H7 (cell line): ENCODE measurements at regions not wholly inside any gene's neighbourhood (a gene's known extent, or its start where the extent isn't known, plus 50 kb on each side); places are given as distances from the start of the nearest gene placed in this dataset.

Source experiments
- DNase-seq: peaks from one replicate; pipeline ENCODE4 v3.0.0; 2012
- H3K27me3 ChIP-seq: 2 replicates; pipeline ENCODE4 v1.6.0; 2011; ENCODE audit warnings: mild to moderate bottlenecking, low read length; ENCODE audit not compliant: control insufficient read depth, insufficient read depth
- H3K36me3 ChIP-seq: replicated peaks from 2 replicates; pipeline ENCODE4 v1.5.1; 2011; ENCODE audit warnings: low read length; ENCODE audit not compliant: control insufficient read depth, insufficient read depth
- H3K4me3 ChIP-seq: 2 replicates; pipeline ENCODE4 v1.5.1; 2011; ENCODE audit warnings: low read depth, mild to moderate bottlenecking, control low read depth, low read length, moderate library complexity; ENCODE audit not compliant: insufficient read depth

DNA sequence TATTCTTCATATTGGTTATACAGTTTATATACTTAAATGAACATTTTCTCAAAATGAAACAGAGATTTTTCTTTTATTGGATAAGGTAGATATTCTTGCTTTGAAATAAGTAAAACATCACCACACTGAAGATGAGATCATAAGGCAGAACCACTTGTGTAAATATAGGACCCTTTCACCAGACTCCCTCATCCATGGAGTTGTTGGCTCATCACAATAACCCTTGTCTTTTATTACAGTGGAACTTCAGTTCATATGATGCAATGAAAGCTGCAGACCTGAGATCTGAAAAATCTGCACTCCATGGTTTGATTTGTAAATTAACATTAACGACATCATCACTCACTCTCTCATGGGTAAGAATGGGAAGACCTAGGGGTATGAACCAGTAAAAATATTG is 51.9 kb upstream of the DBX2 start:
- Histone ChIP-seq H3K36me3 (no peaks in the 10 kb centered on the region), H3K4me3 (no peak overlapping the region), H3K27me3 (no peaks in the 10 kb centered on the region)
- no peak for DNase-seq

- DNase-seq, result no peak
- no peaks in the 10 kb centered on the region for H3K36me3 ChIP-seq
- H3K27me3 ChIP-seq, result no peaks in the 10 kb centered on the region
- no peak overlapping the region for H3K4me3 ChIP-seq
Measured at GRCh38 chr12:45105996-45106395, 55.1 kb upstream of the DBX2 start.

DNA sequence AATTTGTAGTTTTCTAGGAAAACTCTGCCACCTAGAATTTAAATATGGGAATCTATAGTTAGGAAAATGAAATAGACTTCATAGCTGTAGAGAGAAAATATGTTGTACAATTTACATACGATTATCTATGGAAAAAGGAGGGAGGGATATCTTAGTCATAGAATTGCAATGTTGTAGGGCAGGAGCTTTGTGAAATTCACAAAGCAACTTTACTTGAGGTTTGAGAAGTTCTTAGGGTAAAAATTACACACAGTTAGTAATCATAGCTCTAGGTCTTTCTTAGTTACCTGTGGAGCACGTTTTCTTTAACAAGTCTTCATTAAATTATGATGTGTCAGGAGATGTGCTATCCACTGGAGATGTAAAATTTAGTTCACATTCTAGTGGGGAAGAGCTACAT is 61.4 kb upstream of the DBX2 start:
- no peak overlapping the region for H3K4me3 ChIP-seq
- H3K27me3 ChIP-seq, result no peaks in the 10 kb centered on the region
- H3K36me3 ChIP-seq, result no peaks in the 10 kb centered on the region
- no peak for DNase-seq

- DNase-seq, result peak; percentile 18
Measured at GRCh38 chr12:45121224-45121623, 70.3 kb upstream of the DBX2 start.

GRCh38 chr12:45122768-45123380 is 72.0 kb upstream of the DBX2 start:
- Histone ChIP-seq H3K36me3 (no peaks in the 10 kb centered on the region), H3K27me3 (no peaks in the 10 kb centered on the region; the same call in 1 of the 2 replicates), H3K4me3 (no peak overlapping the region)
- DNase-seq, result peak; percentile 55

More at GRCh38 chr12:45121224-45121623, 70.3 kb upstream of the DBX2 start:
- Histone ChIP-seq H3K36me3 (no peaks in the 10 kb centered on the region), H3K4me3 (no peak overlapping the region), H3K27me3 (no peaks in the 10 kb centered on the region; the same call in 1 of the 2 replicates)

DNA sequence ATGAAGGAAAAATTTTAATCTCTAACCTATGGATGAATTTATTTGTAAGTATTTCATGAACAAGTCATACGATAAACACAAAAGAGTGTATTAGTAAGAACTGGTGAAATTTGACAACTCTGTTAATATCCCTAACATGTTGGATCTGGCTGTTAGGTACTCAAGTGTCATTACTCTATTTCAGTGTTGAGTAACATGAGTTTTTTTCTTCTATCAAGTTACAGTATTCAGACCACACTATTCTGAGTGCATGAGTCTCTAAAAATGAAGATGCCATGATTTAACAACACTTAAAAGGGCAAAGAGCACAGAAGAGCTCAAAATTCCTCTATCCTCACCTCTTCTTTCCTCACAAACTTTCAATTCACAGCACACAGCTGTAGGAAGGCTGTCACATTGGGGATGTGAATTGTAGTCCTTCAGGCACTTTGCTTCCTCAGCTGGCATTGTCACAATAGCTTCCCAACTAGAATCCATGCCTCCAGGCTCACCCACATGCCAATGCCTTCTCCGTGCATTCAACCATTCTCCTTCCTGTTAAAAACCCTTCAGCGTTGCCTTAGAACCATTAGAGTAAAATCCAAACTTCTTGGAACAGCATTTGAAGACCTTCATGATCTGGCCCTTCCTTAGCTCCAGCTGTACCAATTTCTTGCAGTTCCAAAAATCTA is 73.7 kb upstream of the DBX2 start:
- no peak for DNase-seq
- Histone ChIP-seq H3K4me3 (no peak overlapping the region), H3K27me3 (no peaks in the 10 kb centered on the region; the same call in 1 of the 2 replicates), H3K36me3 (no peaks in the 10 kb centered on the region)

GRCh38 chr12:45125997-45126396 is 75.1 kb upstream of the DBX2 start:
- no peak overlapping the region for H3K4me3 ChIP-seq

GRCh38 chr12:45128637-45129036 is 77.7 kb upstream of the DBX2 start:
- Histone ChIP-seq H3K36me3 (no peaks in the 10 kb centered on the region), H3K27me3 (no peaks in the 10 kb centered on the region), H3K4me3 (no peak overlapping the region)
- no peak for DNase-seq

More at GRCh38 chr12:45125997-45126396, 75.1 kb upstream of the DBX2 start:
- no peak for DNase-seq
- Histone ChIP-seq H3K27me3 (no peaks in the 10 kb centered on the region), H3K36me3 (no peaks in the 10 kb centered on the region)

GRCh38 chr12:45130881-45131281 is 80.0 kb upstream of the DBX2 start:
- no peaks in the 10 kb centered on the region for H3K27me3 ChIP-seq
- peak; percentile 68 for DNase-seq
- no peaks in the 10 kb centered on the region for H3K36me3 ChIP-seq
- no peak overlapping the region for H3K4me3 ChIP-seq

- DNase-seq, result no peak
- Histone ChIP-seq H3K36me3 (no peaks in the 10 kb centered on the region), H3K4me3 (no peak overlapping the region), H3K27me3 (no peaks in the 10 kb centered on the region)
Measured at GRCh38 chr12:45131506-45131905, 80.6 kb upstream of the DBX2 start.

- DNase-seq, result peak; percentile 14
- no peaks in the 10 kb centered on the region for H3K27me3 ChIP-seq
- H3K4me3 ChIP-seq, result no peak overlapping the region
- no peaks in the 10 kb centered on the region for H3K36me3 ChIP-seq
Measured at GRCh38 chr12:45138609-45139008, 77.3 kb upstream of the ANO6 start.

DNA sequence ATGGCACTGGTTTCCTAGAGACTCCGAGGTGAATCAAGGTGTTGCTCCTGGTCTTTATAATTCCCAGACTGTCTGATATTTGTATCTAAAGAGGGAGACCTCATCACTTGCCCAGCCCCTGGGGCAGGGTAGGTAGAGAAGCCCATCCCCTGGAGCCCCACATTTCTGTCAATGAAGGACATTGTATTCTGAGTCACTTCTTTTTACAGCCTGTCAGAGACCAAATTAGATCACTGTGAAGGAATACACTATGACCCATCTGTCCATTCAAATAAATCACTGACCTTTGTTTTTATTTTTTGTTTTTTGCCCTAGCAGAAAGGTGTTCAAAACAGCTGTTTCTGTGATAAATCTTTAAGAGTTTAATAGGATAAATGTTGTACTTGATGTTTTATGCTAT is 67.9 kb upstream of the ANO6 start:
- DNase-seq, result no peak
- H3K4me3 ChIP-seq, result no peak overlapping the region
- no peaks in the 10 kb centered on the region for H3K27me3 ChIP-seq
- no peaks in the 10 kb centered on the region for H3K36me3 ChIP-seq

- Histone ChIP-seq H3K27me3 (no peaks in the 10 kb centered on the region), H3K36me3 (no peaks in the 10 kb centered on the region), H3K4me3 (no peak overlapping the region)
- DNase-seq, result no peak
Measured at GRCh38 chr12:45148619-45149018, 67.3 kb upstream of the ANO6 start.

DNA sequence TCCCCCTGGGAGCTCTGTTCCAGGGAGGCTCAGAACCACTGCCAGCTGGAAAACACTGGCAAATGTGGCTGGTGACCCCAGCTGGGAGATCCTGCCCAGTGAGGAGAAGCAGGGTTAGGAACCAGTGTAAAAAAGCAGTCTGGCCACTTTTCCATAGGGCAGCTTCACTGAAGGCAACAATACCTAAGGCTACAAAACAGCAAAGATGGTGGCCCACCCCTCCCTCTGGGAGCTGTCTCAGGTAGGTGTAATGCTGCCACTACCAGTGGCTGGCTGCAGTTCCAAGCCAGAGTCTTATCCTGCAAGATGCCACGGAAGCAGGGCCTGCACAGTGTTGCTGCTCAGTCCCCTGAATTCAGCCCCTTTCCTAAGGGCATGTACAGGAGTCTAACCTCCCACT is 50.6 kb upstream of the ANO6 start:
- H3K27me3 ChIP-seq, result no peaks in the 10 kb centered on the region
- DNase-seq, result no peak

GRCh38 chr12:45166056-45166455 is 49.8 kb upstream of the ANO6 start:
- no peaks in the 10 kb centered on the region for H3K36me3 ChIP-seq
- H3K27me3 ChIP-seq, result no peaks in the 10 kb centered on the region
- DNase-seq, result no peak
- no peak overlapping the region for H3K4me3 ChIP-seq

More for the DNA sequence above, 50.6 kb upstream of the ANO6 start:
- H3K36me3 ChIP-seq, result no peaks in the 10 kb centered on the region
- H3K4me3 ChIP-seq, result no peak overlapping the region
